GM03348 (cell line): ENCODE measurements at regions not wholly inside any gene's neighbourhood (a gene's known extent, or its start where the extent isn't known, plus 50 kb on each side); places are given as distances from the start of the nearest gene placed in this dataset.
"Not testable (repeated sequence)": the region's sequence is repeated elsewhere in the genome, so short reads cannot be mapped to it uniquely, and the experiment has no call there.

Experiments
- DNase-seq: peaks from one replicate; pipeline ENCODE4 v3.0.0; 2012; ENCODE audit warnings: low spot score

DNA sequence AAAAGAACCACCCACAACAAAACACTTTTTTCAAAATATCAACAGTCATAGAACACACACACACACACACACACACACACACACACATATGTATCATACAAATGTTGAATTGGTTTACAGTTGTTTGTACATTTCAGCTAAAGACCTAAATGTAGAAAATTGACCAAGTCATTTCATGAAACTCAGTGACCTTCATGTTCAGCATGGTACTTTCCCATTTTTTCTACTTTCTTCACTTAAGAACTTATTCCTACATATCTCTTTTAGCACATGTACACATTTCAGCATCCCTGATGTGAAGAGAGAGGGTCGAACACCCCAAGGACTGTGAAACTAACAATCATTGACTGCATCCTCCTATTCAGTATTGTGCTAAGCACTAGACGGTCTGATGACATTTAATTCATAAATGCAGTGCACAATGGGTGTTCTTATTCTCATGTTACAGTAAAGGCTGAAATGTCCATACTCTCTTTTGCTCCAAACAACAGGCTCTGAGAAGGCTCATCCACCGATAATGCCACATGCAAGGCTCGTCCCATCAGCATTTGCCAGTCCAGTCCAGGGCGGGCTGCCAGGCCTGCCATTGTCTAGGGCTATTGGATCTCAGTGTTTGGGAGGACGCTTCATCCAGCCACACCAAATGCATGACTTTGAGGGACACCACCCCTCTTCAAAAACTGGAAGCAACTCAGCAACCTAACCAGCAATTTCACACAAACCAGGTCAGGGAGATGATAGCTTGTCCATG lies 150.1 kb upstream of the RUNX1 start:
- DNase-seq: no peak

DNA sequence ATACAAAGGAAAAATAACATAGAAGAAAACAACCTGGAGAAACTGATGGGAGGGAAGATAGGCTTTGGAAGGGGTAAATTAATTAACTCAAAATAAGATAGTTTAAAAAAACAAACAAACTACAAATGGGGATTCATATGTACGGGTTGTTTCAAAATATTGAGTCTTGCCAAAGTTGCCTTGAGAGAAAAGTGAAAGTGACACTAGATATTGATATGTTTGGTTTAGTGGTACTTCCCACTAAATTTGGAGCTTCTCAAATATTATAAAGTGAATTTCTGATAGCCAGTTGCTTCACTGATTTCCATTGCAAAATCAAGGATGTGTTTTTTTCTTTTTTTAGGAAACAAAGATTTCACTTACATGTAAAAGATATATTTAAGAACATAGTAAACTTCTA lies 149.5 kb upstream of the RUNX1 start:
- no peak for DNase-seq

DNA sequence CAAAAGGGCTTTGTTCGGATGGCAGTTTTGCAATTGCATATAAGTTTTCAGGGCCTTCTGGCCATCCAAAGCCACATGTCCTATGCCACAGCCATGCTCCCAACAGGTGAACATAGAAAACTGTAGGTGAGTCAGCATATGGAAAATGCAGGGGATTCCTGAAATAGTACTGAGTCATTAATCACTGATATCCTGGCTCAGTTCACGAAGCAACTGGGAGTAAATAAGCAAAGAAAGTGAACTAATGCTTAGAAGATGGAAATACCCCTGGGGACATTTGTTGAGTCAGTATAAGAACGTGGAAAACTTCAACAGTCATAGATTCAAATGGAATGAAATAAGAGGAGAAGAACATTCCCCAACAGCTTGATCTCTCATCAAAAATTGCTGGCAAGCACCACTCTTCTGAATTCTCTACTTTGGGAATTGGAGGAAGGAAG lies 148.9 kb upstream of the RUNX1 start:
- DNase-seq: peak; percentile 63

DNA sequence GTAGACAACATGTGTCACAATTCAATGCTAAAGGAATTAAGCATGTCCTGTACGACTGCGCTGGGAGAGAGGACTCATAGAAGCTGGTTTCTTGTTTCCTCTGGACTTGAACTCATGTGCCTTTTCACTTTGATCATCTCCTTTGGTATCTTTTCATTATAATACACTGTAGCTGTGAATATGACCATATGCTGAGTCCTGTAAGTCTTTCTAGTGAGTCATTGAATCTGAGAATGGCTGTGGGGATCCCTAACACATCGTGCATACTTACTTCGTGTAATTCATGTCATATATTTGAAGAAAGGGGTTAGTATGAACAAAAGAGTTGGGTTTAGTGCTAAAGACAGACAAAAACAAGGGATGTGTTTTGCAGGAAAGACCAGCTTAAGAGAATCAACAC lies 148.1 kb upstream of the RUNX1 start:
- no peak for DNase-seq

DNA sequence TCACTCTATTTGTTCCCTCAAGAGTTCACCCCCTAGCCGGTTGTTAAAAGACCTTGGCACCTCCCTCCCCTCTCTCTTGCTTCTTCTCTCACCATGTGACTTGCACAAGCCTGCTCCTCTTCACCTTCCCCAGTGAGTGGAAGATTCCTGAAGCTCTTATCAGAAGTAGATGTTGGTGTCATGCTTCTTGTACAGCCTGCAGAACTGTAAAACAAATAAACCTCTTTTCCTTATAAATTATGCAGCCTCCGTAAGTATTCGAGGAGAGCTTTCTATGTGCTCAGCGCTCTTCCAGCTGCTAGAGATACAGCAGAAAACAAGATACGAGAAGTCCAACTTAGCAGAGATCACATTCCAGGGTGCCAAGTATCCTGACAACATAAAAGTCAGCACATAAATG lies 147.0 kb upstream of the RUNX1 start:
- DNase-seq: no peak

DNA sequence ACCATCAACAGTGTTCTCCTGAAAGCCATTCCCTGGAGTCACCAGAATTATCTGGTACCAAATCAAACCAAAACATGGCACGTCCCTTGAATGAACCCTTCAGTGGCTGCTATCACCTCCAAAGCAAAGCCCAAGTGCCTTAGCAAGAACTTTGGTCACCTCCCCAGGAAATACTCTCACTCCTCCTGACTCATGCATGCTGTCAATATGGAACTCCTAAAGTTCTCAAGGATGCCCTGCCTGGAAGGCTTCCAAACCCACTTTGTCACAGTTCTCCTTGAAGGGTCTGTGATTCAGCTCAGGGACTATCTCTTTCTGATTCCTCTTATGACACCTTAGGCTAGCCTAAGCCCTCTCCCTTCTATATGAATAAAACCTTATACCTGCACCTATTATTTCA lies 146.1 kb upstream of the RUNX1 start:
- no peak for DNase-seq

DNA sequence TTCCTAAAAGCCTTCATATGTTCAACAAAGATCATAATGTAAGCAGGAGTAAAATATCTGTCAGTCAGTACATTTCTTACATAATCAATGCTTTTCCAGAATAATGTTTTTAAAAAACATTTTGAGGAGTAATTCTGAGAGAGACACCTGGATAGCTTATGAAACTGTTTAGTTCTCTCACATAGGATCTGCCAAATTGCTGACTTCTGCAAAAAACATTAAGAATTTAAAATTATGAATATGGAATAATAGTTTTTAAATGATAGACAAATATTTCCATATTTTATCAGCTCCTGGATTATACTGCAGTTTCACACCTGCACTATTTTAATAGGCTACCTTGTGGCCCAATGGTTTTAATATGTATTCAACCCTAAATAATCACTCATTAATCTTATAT lies 142.7 kb upstream of the RUNX1 start:
- DNase-seq: no peak

DNA sequence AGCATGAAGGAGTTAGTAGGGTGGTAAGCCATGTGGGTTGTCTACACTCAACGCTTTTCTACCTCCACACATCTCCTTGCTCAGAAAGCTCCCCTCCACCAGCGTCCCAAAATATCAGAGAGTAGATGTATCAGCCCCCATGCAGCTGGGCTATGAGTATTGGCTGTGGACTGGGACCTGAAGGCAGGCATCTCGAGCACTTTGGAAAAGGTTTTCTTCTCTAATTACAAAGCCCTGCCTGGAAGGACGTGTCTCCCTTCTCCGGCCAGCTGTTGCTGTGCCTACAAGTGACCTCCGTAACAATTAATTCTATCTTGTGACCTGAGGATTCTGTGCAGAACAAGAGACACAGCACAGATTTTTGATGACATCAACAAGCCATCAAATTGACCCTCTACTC lies 142.0 kb upstream of the RUNX1 start:
- DNase-seq: no peak

DNA sequence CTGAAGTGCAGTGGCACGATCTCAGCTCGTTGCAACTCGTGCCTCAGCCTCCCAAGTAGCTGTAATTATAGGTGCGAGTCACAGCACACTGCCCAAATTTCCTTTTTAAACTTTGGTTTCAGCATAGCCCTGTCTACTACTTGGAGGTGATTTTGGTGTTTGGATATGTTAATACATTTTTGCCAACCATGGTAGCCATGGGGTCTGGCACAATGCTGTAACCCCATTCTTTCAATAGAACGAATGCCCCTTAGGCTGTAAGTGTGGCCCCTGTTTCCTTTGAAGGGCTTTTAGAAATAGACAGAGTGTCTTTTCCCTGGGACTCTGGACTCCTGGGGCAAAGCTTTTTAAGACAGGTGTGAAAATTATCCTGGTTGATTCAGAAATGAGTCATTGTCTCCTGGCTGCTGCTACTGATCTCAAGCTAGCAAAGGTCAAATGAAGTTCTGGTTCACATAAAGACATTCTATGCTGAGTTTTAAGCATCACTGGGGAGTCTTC lies 141.1 kb upstream of the RUNX1 start:
- no peak for DNase-seq

DNA sequence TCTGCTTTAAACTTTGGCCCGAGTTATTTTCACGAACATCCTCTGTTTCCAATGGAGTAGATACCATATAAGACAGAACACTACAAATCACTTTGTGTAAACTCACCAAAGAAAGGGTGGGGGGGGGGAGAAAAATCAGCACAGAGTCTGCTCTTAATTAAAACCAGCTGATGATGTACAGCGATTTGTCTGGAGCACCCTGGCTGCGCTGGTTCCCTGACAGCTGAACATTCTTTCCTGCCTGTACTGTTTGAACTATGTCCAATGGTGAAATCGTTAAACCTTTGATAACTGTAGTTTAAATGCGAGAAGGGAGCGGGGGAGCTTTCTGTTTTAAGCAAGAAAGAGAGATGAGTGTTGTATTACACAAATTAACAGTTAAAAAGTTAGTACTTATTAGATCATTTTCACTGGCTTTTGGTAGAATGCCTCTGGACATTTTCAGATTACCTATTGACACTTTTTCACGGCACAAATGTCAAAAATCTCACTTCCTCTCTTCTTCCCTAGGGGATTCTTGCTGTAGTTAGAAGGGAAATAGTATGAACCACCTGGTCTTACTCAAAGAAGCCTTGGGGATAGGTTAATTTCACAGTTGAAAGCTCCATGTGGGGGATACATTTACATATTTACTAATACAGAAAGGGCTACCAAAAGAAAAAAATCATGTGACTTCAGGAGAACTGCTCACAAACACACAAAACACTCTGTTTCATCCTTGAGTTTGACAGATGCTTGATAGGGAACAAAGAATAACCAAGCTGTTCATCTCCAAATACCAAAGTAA lies 140.2 kb upstream of the RUNX1 start:
- peak; percentile 84 for DNase-seq

DNA sequence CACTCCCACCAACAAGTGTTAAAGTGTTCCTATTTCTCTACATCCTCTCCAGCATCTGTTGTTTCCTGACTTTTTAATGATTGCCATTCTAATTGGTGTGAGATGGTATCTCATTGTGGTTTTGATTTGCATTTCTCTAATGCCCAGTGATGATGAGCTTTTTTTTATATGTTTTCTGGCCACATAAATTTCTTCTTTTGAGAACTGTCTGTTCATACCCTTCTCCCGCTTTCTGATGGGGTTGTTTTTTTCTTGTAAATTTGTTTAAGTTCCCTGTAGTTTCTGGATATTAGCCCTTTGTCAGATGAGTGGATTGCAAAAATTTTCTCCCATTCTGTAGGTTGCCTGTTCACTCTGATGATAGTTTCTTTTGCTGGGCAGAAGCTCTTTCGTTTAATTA lies 134.3 kb upstream of the RUNX1 start:
- not testable (repeated sequence) for DNase-seq

DNA sequence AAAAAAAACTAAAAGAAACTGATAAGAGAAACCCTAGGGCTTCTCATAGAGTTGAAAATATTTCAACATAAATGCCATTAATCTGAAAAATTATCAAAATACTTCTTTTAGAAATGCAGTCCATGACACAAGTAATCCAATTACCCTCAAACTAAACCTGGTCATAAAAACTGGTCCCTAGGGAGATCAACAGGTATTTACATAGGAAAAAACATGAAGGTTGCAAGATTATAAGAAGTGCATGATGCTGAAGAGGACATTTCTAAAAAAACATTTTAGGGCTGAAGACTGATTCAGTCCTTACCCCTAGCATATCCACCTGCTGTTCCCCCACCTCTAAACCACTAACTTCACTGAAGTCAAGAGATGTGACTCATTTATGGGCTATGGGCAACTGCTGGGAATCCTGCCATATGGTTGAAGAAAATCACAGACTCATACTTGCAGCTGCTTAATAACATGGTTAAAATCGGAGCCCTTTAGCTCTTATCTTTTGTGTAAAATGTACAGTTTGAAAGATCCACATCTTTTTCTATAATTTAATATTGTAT lies 131.0 kb upstream of the RUNX1 start:
- peak; percentile 31 for DNase-seq

DNA sequence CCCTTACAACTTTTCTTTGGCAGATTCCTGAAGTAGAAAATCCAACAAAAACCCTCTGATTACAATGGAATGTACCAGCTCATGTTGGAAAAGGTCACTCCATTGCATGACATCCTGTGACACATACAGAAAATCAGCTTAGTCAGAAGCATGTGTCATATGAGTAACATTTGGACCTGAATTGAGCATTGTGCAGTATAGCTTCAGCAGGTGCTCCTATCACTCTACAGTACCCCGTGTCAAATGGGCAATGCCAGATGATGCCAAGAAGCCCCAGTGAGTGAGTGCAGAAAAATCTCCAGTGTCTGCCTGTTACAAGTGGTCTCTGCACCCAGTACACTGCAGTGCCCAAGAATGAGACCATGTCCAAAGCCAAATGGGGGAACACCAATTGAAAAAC lies 129.7 kb upstream of the RUNX1 start:
- no peak for DNase-seq

DNA sequence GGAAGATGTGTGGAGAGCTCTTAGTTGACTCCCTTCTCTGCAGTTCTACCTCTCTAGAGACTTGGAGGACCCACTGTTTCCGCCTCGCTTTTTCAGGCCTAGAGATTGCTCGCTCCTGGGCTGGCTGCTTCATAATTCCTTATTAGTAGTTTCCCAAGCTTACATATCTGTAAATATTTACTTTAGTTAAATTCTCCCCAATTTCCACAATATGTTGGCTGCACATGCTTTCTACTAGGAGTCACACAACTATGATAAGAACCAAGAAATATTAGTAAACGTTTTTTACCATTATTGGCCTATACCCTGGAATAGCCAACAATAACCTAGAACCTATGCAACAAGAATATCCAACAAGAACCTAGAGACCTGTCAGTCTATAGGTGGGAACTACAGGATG lies 129.0 kb upstream of the RUNX1 start:
- no peak for DNase-seq

DNA sequence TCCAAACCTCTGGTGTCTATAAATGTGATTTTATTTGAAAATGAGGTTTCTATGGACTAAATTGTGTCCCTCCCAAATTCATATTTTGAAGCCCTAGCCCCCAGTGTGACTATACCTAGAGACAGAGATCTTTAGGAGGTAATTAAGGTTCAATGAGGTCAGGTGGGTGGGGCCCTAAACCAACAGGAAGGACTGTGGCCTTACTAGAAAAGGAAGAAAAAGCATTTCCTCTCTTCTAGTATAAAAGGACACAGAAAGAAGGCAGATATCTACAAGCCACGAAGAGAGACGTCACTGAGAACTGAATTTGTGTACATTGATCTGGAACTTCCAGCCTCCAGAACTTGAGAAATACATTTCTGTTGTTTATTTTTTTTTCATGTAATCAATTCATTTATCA lies 123.1 kb upstream of the RUNX1 start:
- no peak for DNase-seq

DNA sequence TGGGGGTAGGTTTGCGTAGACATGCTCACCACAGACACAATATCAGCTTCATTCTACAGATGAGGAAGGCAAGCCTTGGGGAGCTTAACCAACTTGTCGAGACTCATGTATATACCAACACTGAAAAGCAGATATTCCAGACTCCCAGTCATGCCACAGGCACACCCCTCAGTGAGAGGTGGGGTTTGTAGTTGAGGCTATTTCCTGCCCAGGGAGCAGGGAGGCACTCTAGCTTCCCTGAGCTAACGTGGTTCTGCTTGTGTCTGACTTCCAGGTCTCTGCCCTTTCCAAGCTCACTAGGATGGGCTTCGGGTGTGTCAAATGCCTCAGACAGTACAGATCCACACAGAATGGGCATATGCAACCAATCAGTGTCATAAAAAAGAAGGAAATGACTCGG lies 122.3 kb upstream of the RUNX1 start:
- DNase-seq: no peak

DNA sequence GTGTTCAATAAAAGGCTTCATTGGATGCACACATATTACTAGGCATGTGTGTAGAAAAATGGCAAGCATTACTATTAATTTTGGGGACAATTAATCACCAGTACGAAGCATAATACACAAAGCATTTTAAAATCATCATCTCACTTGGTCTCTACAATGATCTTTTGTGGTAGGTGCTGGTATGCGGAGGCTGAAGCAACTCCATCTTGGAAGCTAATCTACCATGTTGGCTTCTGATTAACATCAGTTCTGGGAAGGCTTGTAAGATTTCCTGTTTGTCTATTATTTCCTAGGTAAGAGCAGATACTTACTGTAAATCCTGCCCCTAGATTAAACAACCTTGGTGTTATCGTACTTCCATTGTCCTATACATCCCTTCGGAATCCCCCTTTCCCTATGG lies 121.7 kb upstream of the RUNX1 start:
- DNase-seq: no peak

DNA sequence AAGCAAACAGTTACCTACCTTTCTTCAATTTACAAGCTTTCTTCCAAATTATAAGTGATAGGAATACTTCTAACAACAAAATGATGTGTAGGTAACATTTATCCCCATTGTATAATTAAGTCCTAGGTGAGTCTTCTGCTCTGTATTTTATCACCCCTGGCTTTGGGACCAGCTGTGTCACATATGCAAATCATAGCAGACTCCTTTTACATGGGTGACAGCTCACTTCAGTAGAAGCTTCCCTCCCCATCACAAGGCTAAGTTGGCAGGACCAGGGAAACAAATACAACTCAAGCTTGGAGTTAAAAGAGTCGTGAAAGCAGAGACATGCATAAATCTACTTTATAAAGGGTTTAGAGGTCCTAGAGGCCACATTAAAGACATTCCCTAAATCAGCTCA lies 121.1 kb upstream of the RUNX1 start:
- DNase-seq: no peak

DNA sequence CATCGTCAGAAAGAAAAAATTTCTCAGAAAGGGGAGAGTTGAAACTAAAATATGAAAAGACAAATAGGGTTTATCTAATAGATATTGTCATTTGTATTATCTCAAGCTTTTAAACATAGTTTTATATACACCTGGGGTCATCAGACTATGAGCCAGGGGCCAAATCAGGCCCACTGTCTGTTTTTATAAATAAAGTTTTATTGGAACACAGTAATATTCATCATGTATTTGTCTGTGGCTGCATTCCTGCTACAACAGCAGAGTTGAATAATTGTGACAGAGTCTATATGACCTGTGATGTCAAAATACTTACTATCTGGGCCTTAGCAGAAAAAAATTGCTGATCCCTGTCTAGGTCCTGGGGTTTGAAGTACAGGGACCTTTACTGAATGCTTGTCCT lies 120.5 kb upstream of the RUNX1 start:
- no peak for DNase-seq

DNA sequence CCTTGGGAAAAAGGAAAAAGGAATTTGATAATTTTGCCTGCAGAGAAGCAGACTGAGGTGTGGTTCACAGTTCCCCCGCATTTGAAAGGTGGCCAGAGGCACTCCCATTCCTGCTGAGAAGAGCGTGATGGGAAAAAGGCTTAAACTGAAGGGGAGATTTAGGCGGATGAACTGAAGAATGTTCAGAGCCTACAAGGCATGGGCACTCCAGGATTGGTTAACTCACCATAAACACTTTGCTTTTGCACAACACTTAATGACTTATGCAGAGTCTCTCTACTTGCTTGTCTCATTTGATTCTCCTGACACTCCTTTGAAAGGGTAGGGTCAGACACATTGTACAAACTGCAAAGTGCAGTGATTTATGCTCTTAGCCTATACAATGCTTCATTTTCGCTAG lies 119.6 kb upstream of the RUNX1 start:
- no peak for DNase-seq

DNA sequence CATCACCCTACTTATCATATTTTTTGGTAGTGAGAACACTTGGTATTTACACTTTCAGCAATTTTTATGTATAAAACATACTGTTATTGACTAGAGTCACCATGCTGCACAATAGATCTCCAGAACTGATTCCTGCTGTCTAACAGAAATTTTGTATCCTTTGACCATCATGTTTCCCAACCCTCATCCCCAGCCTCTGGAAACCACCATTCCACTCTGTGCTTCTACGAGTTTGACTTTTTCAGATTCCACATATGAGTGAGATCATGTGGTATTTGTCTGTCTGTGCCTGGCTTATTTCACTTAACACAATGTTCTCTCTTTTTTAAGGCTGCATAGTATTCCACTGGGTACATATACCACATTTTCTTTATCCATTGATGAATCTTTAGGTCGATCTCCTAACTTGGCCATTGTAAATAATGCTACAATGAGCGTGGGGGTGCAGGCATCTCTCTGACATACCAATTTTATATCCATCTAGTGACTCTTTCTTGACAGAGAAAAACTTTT lies 115.9 kb upstream of the RUNX1 start:
- DNase-seq: no peak

DNA sequence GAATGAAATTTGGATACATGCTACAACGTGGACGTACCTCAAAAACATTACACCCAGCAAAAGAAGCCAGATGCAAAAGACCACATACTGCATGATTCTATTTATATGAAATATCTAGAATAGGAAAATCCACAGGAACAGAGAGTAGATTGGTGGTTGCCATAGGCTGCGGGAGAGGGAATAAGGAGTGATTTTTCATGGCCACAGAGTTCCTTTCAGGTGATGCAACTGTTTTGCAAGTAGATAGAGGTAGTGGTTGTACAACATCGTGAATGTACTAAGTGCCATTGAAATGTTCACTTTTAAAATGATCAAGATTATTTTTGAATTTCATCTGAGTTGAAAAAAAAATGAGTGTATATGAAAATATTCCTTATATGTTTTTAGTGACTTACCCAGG lies 115.3 kb upstream of the RUNX1 start:
- no peak for DNase-seq

DNA sequence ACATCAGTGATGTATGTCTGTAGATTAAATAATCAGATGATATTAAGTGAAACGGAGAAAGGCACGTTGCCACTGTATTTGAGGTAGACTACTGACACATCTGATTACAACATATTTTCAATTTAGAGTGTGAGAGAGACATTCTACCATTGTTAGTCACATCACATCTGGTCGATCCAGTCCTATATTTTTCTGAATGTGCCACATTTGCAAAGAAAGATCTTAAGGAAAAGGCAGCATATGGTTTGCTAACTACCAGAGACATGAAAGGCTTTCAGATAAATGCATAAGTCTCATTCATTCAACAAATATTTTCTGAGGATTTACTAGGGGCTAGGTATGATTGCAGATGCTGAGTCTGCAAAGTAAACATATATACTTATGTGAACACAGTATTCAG lies 114.3 kb upstream of the RUNX1 start:
- peak; percentile 63 for DNase-seq
